Suprapubic skin (tissue), 4 donors: ENCODE measurements at regions not wholly inside any gene's neighbourhood (a gene's known extent, or its start where the extent isn't known, plus 50 kb on each side); places are given as distances from the start of the nearest gene placed in this dataset.

Experiments
- DNase-seq, 2 donors: peaks; one replicate each; pipeline ENCODE4 v3.0.0-alpha.2; 2019; ENCODE audit warnings: low spot score in 2 of 2
- H3K27ac ChIP-seq: fragments of 200-600 bp; sonication (generic); one replicate; pipeline ENCODE4 v1.5.1; 2019
- H3K27me3 ChIP-seq: fragments of 200-600 bp; sonication (generic); one replicate; pipeline ENCODE4 v1.5.1; 2019
- H3K36me3 ChIP-seq: fragments of 200-600 bp; sonication (generic); one replicate; pipeline ENCODE4 v1.5.1; 2019
- H3K4me1 ChIP-seq: fragments of 200-600 bp; sonication (generic); one replicate; pipeline ENCODE4 v1.5.1; 2019
- H3K4me3 ChIP-seq: fragments of 200-600 bp; sonication (generic); one replicate; pipeline ENCODE4 v1.5.1; 2019; ENCODE audit warnings: mild to moderate bottlenecking
- H3K9me3 ChIP-seq: fragments of 200-600 bp; sonication (generic); one replicate; pipeline ENCODE4 v1.5.1; 2019
- CTCF ChIP-seq, 2 donors: fragments of 200-600 bp in 1 of 2; fragments of 450-650 bp in 1 of 2; sonication (generic) in 1 of 2; IDR thresholded peaks; one replicate each; pipeline ENCODE4 v1.5.1; 2016 to 2019; ENCODE audit warnings: antibody characterized with exemption in 2 of 2, mild to moderate bottlenecking in 1 of 2, moderate library complexity in 1 of 2
- EP300 ChIP-seq: sonication (generic); formaldehyde crosslinking; IDR thresholded peaks from one replicate; pipeline ENCODE4 v1.6.1; 2017; ENCODE audit warnings: antibody characterized with exemption
- POLR2A ChIP-seq, 2 donors: fragments of 450-650 bp; IDR thresholded peaks; one replicate each; pipeline ENCODE4 v1.6.1; 2017; ENCODE audit warnings: antibody characterized with exemption in 2 of 2, mild to moderate bottlenecking in 2 of 2, moderate library complexity in 2 of 2
- POLR2AphosphoS5 ChIP-seq, 3 donors: sonication (generic); formaldehyde crosslinking; IDR thresholded peaks; one replicate each; pipeline ENCODE4 v1.6.1; 2017; ENCODE audit warnings: antibody characterized with exemption in 3 of 3
- WGBS: methylation state at CpG from one replicate; pipeline ENCODE4 v1.1.5; 2018; 5-methylcytosine and 5-hydroxymethylcytosine counted together

- H3K4me3 ChIP-seq = no peak overlapping the region
- H3K9me3 ChIP-seq = no peaks in the 10 kb centered on the region
- WGBS = 95% methylated on average over 4 of the region's 4 CpGs
- H3K27me3 ChIP-seq = no peaks in the 10 kb centered on the region
- no peak for TF ChIP-seq POLR2A (IDR thresholded peaks at IDR 0.05)
- no peak for TF ChIP-seq EP300
- no peak for TF ChIP-seq POLR2AphosphoS5 (IDR thresholded peaks at IDR 0.05)
- TF ChIP-seq CTCF (IDR thresholded peaks at IDR 0.05) = no peak
- no peaks in the 10 kb centered on the region for H3K4me1 ChIP-seq
- H3K27ac ChIP-seq = no peak overlapping the region
- DNase-seq = no peak
- no peaks in the 10 kb centered on the region for H3K36me3 ChIP-seq
Measured at GRCh38 chr3:106229495-106230278, 360.9 kb upstream of the CBLB start.

DNA sequence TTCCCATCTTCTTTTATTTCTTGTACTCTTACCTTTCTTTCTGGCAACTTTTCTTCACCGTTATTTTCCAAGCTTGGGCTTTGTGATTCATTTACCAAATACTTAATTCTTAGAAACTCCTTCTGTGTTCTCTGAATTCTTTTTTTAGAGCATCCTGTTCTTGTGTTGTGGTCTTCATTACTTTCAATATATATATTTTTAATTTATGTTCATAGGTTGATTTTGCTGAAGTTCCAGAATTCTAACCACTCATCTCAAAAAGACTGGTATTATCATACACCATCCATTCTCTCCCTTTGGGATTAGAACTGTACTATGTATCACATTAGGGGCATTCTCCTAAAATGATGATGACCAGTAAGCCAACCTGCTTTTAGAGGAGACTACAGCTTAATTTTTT is 362.3 kb upstream of the CBLB start:
- Histone ChIP-seq H3K4me3 (no peak overlapping the region), H3K27ac (no peak overlapping the region), H3K4me1 (no peaks in the 10 kb centered on the region), H3K9me3 (no peaks in the 10 kb centered on the region), H3K36me3 (no peaks in the 10 kb centered on the region), H3K27me3 (no peaks in the 10 kb centered on the region)
- TF ChIP-seq POLR2A (IDR thresholded peaks at IDR 0.05) (no peak), CTCF (IDR thresholded peaks at IDR 0.05) (no peak), EP300 (no peak), POLR2AphosphoS5 (IDR thresholded peaks at IDR 0.05) (no peak)
- DNase-seq = no peak
- 71% methylated on average over 1 of the region's 1 CpG for WGBS

DNA sequence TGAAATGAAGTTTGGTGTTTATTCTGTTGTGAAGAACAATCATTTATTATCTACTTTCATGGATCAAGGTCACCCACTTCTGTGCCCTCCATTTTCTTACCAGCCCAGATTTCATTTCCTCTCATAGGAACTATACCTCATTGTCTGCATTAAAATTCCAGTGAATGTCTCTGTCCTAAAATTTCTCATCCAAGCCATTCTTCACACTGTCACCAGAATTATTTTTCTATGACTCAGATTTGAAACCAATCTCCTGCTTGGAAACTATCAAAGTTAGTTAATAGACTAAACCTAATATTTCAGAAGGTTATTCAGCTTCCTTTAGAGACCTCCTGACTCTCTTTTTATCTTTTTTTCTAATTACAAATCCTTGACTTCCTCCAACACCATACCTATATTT is 364.1 kb upstream of the CBLB start:
- no peak overlapping the region for H3K4me3 ChIP-seq
- no peak for TF ChIP-seq EP300
- TF ChIP-seq POLR2A (IDR thresholded peaks at IDR 0.05) = no peak
- no peak for TF ChIP-seq POLR2AphosphoS5 (IDR thresholded peaks at IDR 0.05)
- TF ChIP-seq CTCF (IDR thresholded peaks at IDR 0.05) = no peak
- H3K27ac ChIP-seq = no peak overlapping the region
- DNase-seq = no peak
- no peaks in the 10 kb centered on the region for H3K4me1 ChIP-seq
- H3K36me3 ChIP-seq = no peaks in the 10 kb centered on the region
- no peaks in the 10 kb centered on the region for H3K27me3 ChIP-seq
- H3K9me3 ChIP-seq = no peaks in the 10 kb centered on the region

DNA sequence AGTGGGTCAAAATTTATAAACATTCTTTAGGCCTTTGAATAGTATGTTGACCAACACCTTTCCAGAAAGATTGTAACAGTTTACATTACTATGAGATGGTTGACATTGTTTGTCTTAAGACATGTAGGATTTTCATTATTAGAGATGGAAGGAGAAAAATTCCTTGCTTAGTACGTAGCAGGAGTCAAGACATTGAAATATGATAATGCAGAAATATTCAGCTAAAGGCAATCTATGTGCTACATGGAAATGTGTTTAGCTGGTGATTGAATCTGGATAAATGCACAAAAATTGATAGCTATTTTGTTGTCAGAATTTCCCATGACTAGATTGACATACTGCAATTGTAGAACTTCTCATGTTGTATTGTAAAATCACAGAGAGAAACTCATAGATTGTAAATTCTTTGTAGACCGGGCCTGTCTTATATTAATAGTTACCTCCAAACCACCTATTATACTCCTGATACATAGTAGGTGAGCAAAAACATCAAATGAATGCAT is 370.4 kb upstream of the CBLB start:
- DNase-seq = no peak
- no peaks in the 10 kb centered on the region for H3K27me3 ChIP-seq
- H3K4me3 ChIP-seq = no peak overlapping the region
- H3K9me3 ChIP-seq = no peaks in the 10 kb centered on the region
- H3K27ac ChIP-seq = no peak overlapping the region
- H3K36me3 ChIP-seq = no peaks in the 10 kb centered on the region
- WGBS = 96% methylated on average over 2 of the region's 2 CpGs
- H3K4me1 ChIP-seq = no peaks in the 10 kb centered on the region
- TF ChIP-seq POLR2A (IDR thresholded peaks at IDR 0.05) (no peak), EP300 (no peak), POLR2AphosphoS5 (IDR thresholded peaks at IDR 0.05) (no peak), CTCF (IDR thresholded peaks at IDR 0.05) (no peak)

GRCh38 chr3:106241593-106241992 is 372.8 kb upstream of the CBLB start:
- H3K27ac ChIP-seq = no peak overlapping the region
- no peaks in the 10 kb centered on the region for H3K36me3 ChIP-seq
- H3K4me3 ChIP-seq = no peak overlapping the region
- no peaks in the 10 kb centered on the region for H3K9me3 ChIP-seq
- TF ChIP-seq CTCF (IDR thresholded peaks at IDR 0.05) (no peak), EP300 (no peak), POLR2AphosphoS5 (IDR thresholded peaks at IDR 0.05) (no peak), POLR2A (IDR thresholded peaks at IDR 0.05) (no peak)
- no peaks in the 10 kb centered on the region for H3K4me1 ChIP-seq
- WGBS = 85% methylated on average over 2 of the region's 2 CpGs
- no peaks in the 10 kb centered on the region for H3K27me3 ChIP-seq
- no peak for DNase-seq
